HG03469 (cell line): ENCODE measurements at regions not wholly inside any gene's neighbourhood (a gene's known extent, or its start where the extent isn't known, plus 50 kb on each side); places are given as distances from the start of the nearest gene placed in this dataset.
A peak's percentile ranks its signal among the peaks of the same experiment; 100 is the strongest.

ENCODE experiments used
- ATAC-seq: cut with Tn5 transposase; IDR thresholded peaks from one replicate; pipeline ENCODE4 v1.9.1; 2021; ENCODE audit warnings: mild to moderate bottlenecking, moderate library complexity, moderate number of reproducible peaks; ENCODE audit not compliant: unreplicated experiment

- ATAC-seq: no peak
Measured at GRCh38 chr3:59266551-59266950, 216.7 kb upstream of the CFAP20DC start.

- no peak for ATAC-seq
Measured at GRCh38 chr3:59265566-59265965, 215.7 kb upstream of the CFAP20DC start.

DNA sequence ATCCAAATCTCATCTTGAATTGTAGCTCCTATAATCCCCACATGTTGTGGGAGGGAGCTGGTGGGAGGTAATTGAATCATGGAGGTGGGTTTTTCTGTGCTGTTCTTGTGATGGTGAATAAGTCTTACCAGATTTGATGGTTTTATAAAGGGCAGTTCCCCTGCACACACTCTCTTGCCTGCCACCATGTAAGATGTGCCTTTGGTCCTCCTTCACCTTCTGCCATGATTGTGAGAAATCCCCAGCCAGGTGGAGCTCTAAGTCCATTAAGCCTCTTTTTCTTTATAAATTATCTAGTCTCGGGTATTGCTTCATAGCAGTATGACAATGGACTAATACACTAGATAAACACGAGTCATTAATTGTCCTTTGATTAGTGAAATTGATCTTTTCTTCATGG is 214.5 kb upstream of the CFAP20DC start:
- no peak for ATAC-seq

DNA sequence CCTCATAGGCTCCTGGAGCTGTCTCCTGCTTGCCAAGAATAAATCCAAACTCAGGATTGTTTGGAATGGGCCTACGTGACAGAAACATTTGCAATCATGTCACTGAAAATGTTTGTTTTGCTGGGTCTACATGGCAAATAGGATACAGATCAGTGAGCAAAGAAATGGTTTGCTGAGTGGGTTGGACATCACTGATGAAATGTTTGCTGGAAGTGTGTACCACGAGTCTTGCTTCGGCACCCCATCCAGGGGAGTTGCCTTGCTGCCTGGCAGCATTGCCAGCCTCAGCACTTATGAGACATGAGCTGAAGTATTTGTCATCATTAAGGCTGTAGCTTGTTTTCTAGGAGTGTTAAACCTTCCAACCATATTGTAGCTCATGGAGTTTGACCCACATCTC is 213.3 kb upstream of the CFAP20DC start:
- ATAC-seq: no peak

DNA sequence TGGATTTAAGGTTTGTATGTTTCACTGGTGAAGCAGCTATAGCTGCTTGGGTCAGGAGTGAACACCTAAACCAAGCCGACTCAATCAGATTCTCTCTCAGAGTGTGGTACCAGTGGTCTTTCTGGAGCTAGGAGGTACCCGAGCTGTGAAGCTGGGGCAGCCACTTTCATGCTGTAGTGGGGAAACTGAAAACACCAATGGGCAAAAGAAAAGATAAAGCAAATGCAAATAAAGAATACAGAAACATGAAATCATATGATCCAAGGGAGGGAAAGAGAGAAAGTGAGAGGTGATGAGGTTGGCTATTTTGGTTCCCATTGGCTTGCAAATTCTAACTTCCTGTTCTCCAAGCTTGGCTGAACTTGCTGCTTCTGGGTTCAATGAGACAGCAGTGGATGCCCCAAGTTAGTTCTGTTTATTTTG is 212.3 kb upstream of the CFAP20DC start:
- peak; percentile 65 for ATAC-seq

DNA sequence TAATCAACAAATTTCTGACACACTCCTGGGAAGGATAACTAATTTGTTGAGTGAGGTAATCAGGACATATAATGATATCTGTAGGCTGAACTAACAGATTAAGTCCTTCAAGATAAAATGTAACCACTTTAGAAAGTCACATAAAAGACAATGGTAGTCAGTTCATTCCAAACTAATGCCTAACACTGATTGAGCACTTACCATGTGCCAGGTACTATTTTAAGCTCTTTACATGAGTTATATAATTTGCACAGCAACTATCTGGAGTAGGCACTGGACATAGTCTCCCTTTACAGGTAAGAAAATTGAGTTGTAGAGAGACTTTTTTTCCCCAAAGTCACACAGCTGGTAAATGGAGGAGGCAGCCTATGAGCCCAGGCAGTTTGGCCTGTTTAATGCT is 211.2 kb upstream of the CFAP20DC start:
- ATAC-seq: no peak

- no peak for ATAC-seq
Measured at GRCh38 chr3:59258550-59259260, 208.9 kb upstream of the CFAP20DC start.

DNA sequence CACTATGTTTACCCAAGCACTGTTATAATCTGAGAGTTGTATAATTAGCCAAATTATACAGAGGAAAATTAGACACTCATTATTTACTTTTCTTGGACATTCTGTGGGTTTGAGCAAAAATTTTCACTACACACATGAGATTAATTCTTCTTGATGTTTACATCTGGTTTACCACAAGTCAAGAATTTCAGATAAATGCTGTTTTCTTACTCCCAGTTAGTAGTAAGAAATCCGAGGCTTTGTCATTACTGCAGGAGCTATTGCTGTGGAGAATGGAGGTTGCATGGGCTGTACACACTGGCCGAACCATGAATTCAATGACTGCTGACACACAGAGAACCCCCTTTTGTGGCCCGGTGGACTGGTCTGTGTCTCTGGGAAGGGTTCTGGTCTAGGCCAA is 207.7 kb upstream of the CFAP20DC start:
- ATAC-seq: no peak

GRCh38 chr3:59256230-59256629 is 206.4 kb upstream of the CFAP20DC start:
- no peak for ATAC-seq

- no peak for ATAC-seq
Measured at GRCh38 chr3:59254976-59255375, 205.2 kb upstream of the CFAP20DC start.

- no peak for ATAC-seq
Measured at GRCh38 chr3:59254433-59254832, 204.6 kb upstream of the CFAP20DC start.

DNA sequence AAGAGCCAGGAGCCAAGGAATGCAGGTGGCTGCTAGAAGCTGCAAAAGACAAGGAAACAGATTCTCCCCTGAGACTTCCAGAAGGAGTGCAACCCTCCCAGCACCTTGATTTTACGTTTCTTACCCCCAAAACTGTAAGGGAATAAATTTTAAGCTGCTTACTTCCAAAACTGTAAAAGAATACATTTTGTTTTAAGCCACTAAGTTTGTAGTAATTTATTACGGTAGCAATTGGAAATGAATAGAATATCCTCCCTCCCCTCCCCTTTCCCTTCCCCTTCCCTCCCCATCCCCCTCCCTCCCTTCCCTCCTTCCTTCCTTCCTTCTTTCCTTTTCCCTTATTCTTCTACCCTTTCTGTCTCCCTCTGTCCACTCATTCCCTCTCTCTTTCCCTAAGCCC is 203.7 kb upstream of the CFAP20DC start:
- no peak for ATAC-seq

GRCh38 chr3:59251869-59252268 is 202.0 kb upstream of the CFAP20DC start:
- no peak for ATAC-seq

GRCh38 chr3:59250600-59250999 is 200.8 kb upstream of the CFAP20DC start:
- ATAC-seq: no peak

GRCh38 chr3:59249698-59250361 is 200.0 kb upstream of the CFAP20DC start:
- ATAC-seq: no peak

DNA sequence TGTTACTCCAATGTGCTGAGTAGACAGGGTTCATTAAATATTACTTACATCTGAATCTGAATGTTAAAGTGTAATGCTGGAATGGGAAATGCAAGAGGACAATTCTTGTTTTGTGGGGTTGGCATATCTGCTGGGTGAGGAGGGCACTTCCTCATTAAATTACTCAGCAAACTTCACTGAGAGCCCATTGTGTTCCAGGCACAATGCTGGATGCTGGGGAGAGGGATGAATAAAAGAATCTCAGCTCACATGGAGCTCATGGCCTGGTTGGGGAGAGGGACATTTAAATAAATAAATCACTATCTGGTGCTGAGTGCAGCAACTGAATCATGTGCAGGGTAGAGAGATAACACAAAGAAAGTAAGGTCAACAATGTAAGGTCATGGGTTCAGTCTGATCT is 199.2 kb upstream of the CFAP20DC start:
- ATAC-seq: no peak

DNA sequence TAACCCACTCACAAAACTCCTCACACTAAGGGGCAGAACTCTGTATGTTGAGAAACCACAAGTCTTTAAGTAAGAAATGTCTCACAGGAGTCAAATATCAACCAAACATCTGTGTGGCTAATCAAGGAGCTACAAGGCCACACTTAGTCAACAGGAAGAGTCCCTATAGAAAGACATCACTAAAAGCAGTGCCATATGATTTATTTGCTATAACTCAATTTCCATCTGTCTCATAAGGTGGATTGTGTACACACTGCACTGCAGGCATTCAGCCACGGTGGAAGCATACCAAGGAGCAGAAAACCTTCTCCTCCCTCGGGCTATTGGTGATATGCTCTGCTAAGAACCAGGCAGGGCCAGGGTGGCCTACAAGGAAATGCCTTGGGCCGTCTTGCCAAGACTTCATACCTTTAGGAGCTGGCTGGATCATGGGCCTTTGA is 197.6 kb upstream of the CFAP20DC start:
- peak; percentile 54 for ATAC-seq

DNA sequence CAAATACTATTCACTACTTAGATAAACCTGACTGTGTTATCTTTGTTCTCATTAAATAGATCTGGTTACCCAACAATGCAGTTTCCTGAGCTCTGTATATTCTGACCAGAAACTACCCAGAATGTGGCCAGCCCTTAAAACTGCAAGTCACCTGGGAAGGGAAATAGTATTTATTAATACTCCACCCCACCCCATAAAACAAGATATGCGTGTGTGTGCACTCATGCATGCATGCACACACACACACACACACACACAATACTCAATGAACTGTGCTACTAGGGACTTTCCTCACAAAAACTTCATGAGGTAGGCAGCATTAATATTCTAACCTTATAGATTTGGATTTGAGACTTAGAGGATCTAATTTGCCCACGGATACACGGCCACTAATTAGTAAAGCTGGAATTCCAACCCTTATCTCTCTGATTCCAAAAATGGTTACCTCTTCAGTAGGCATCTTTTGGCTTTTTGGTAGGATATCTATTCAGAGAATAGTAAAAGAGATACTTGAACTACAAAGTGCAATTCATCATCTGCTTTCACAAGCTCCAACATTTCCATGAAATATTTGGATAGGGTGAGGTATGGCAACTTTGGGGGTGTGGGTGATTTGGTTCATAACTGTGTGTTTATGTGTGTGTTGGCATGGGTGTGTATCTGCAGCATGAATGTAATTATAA is 197.0 kb upstream of the CFAP20DC start:
- ATAC-seq: peak; percentile 53

- no peak for ATAC-seq
Measured at GRCh38 chr3:59245859-59246501, 196.2 kb upstream of the CFAP20DC start.

DNA sequence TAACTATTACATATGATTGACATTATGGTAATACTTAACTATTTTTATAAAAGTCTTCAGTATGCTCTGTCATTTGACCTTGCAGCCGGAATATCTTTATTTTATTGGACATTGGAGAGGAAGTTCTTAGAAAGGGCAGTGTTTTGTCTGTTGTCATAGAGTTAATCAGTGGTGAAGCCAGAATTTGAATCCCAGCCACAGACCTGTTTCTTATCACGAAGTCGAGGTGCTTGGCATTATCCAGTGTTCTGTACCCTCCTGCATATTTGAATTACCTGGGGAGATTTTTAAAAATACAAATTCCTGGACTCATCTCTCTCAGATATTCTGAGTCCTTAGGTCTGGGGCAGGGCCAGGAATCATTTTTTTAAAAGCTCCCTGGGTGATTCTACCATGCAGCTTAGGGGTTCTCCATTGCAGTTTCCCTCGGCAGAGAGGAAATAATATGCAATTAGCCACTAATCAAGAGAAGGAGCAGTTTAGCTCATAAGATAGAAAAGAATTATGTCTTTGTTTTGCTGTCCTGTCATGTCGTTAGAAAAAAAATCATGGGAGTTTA is 195.6 kb upstream of the CFAP20DC start:
- no peak for ATAC-seq

DNA sequence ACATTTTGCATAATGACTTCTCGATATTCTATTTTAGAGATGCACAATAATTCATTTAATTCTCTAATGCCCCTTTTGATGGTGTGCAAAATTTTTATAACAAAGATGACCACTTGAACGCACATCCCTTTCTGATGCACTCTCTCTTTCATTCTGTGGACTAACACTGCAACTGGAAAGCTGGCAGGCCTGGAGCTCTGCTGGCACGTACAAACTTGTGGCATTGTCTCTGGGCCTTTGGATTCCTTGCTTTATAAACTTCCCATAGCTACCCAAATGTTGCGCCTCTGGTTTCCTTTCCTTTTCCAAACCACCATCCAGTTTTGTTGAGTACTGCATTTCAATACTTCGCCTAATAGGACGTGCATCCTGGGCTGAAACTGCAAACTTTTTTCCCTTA is 194.5 kb upstream of the CFAP20DC start:
- no peak for ATAC-seq
